ENCODE measurements at regions not wholly inside any gene's neighbourhood (a gene's known extent, or its start where the extent isn't known, plus 50 kb on each side); places are given as distances from the start of the nearest gene placed in this dataset.

DNA sequence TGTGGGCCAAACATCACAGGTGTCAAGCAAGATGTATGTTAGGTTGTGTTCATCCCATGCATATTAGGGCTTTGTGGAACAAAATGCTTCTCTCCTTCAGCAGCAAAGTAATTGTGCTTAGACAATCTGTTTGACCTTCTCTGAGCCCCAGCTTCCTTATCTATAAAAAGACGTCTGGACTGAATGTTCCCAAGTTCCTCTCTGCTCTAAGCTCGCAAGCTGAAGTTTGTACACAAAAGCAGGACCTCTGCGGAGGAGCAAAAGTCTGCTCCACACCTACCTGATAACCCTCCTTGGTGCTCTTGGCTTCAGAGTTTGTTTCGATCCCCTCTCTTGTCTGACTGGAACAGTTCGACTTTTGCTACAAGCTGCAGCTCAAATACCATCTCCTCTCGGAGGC, 95.7 kb upstream of the UBL3 start:
- WGBS, 2 donors (ENCODE audit: extremely low coverage in 2 of 2, insufficient read length in 2 of 2, insufficient replicate concordance in 1 of 2), result no CpG with 5 or more reads among the region's 6 CpGs
- peaks cover 0 to 10% (median 0%) of the 10 kb centered on the region in 3 experiments for H3K27me3 ChIP-seq (ENCODE audit: control insufficient read depth in 3 of 3, insufficient read depth in 3 of 3, low read depth in 1 of 3, low read length in 3 of 3)
- H2BK120ac ChIP-seq (ENCODE audit: low read depth, low read length), result no peak overlapping the region
- H3K14ac ChIP-seq (ENCODE audit: low read length), result no peak overlapping the region
- no peak overlapping the region for H3K4me2 ChIP-seq (ENCODE audit: insufficient read depth, low read length, poor library complexity, severe bottlenecking)
- H3K36me3 ChIP-seq (replicated peaks in 1 of 2; ENCODE audit: control insufficient read depth in 2 of 2, insufficient read depth in 2 of 2, low read length in 2 of 2), result no peaks in the 10 kb centered on the region
- H2BK5ac ChIP-seq (ENCODE audit: low read length), result no peak overlapping the region
- H3K4me3 ChIP-seq (ENCODE audit: low read length in 2 of 2), result no peak overlapping the region
- no peak overlapping the region for H3K27ac ChIP-seq (replicated peaks; ENCODE audit: low read length)
- no peak overlapping the region for H2AK5ac ChIP-seq (ENCODE audit: low read depth, low read length)
- H3K79me1 ChIP-seq (ENCODE audit: low read depth, low read length), result no peaks in the 10 kb centered on the region
- H3K4ac ChIP-seq (ENCODE audit: low read length), result no peak overlapping the region
- H2BK15ac ChIP-seq (ENCODE audit: low read length), result no peak overlapping the region
- no peak overlapping the region for H3K23ac ChIP-seq (ENCODE audit: low read depth, low read length, poor library complexity)
- no peak for DNase-seq (ENCODE audit: low spot score)
- no peak overlapping the region for H4K8ac ChIP-seq (ENCODE audit: low read depth, low read length)
- no peaks in the 10 kb centered on the region for H3K4me1 ChIP-seq (ENCODE audit: control insufficient read depth in 2 of 2, insufficient read depth in 1 of 2, low read depth in 1 of 2, low read length in 2 of 2)
- no peak overlapping the region for H2AFZ ChIP-seq (ENCODE audit: low read length)
- no peak overlapping the region for H3K9ac ChIP-seq (ENCODE audit: low read depth, low read length, poor library complexity)
- no peak overlapping the region for H2BK12ac ChIP-seq (ENCODE audit: low read length)
- H4K91ac ChIP-seq (ENCODE audit: low read depth, low read length, poor library complexity), result no peak overlapping the region
- no peak overlapping the region for H3K18ac ChIP-seq (ENCODE audit: low read length)
- H3K9me3 ChIP-seq (replicated peaks in 1 of 2; ENCODE audit: control insufficient read depth in 2 of 2, insufficient read depth in 1 of 2, low read depth in 1 of 2, low read length in 2 of 2), result no peaks in the 10 kb centered on the region

GRCh38 chr13:29943686-29944085, 93.3 kb upstream of the UBL3 start:
- no peak overlapping the region for H3K27ac ChIP-seq (replicated peaks; ENCODE audit: low read length)

DNA sequence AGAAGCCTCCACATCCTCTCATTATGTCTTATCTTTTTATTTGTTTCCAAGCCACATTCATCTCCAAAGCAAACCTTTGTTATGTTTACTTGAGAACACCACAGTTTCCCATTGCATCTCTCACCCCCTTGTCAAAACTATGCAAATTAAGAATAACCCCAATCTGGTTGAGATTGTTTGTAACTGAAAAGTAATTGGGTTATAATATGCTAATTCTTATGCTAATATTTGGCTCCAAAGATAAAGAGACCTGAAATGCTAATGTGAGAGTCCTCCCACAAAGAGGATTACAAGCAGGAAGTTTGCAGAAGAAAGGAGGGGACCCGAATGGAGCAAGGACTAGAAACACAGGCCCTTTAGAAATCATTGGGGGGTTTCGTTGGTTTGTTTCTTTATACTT, 92.9 kb upstream of the UBL3 start:
- Histone ChIP-seq H3K4ac (ENCODE audit: low read length) (no peak overlapping the region), H4K8ac (ENCODE audit: low read depth, low read length) (no peak overlapping the region), H3K14ac (ENCODE audit: low read length) (no peak overlapping the region), H3K18ac (ENCODE audit: low read length) (no peak overlapping the region), H3K4me2 (ENCODE audit: insufficient read depth, low read length, poor library complexity, severe bottlenecking) (no peak overlapping the region), H3K27ac (replicated peaks; ENCODE audit: low read length) (no peak overlapping the region), H3K4me1 (ENCODE audit: control insufficient read depth in 2 of 2, insufficient read depth in 1 of 2, low read depth in 1 of 2, low read length in 2 of 2) (no peaks in the 10 kb centered on the region), H3K27me3 (ENCODE audit: control insufficient read depth in 3 of 3, insufficient read depth in 3 of 3, low read depth in 1 of 3, low read length in 3 of 3) (peaks cover 0 to 5% (median 0%) of the 10 kb centered on the region in 3 experiments), H4K91ac (ENCODE audit: low read depth, low read length, poor library complexity) (no peak overlapping the region), H3K9ac (ENCODE audit: low read depth, low read length, poor library complexity) (no peak overlapping the region), H3K9me3 (replicated peaks in 1 of 2; ENCODE audit: control insufficient read depth in 2 of 2, insufficient read depth in 1 of 2, low read depth in 1 of 2, low read length in 2 of 2) (no peaks in the 10 kb centered on the region), H2BK12ac (ENCODE audit: low read length) (no peak overlapping the region), H3K36me3 (replicated peaks in 1 of 2; ENCODE audit: control insufficient read depth in 2 of 2, insufficient read depth in 2 of 2, low read length in 2 of 2) (no peaks in the 10 kb centered on the region), H2BK120ac (ENCODE audit: low read depth, low read length) (no peak overlapping the region), H3K4me3 (ENCODE audit: low read length in 2 of 2) (no peak overlapping the region), H3K79me1 (ENCODE audit: low read depth, low read length) (no peaks in the 10 kb centered on the region), H2BK15ac (ENCODE audit: low read length) (no peak overlapping the region), H2BK5ac (ENCODE audit: low read length) (no peak overlapping the region), H2AK5ac (ENCODE audit: low read depth, low read length) (no peak overlapping the region), H2AFZ (ENCODE audit: low read length) (no peak overlapping the region), H3K23ac (ENCODE audit: low read depth, low read length, poor library complexity) (no peak overlapping the region)
- DNase-seq (ENCODE audit: low spot score), result no peak
- WGBS, 2 donors (ENCODE audit: extremely low coverage in 2 of 2, insufficient read length in 2 of 2, insufficient replicate concordance in 1 of 2), result no CpG with 5 or more reads among the region's 2 CpGs

More at GRCh38 chr13:29943686-29944085, 93.3 kb upstream of the UBL3 start:
- H3K27me3 ChIP-seq (ENCODE audit: control insufficient read depth in 3 of 3, insufficient read depth in 3 of 3, low read depth in 1 of 3, low read length in 3 of 3), result peaks cover 0 to 5% (median 0%) of the 10 kb centered on the region in 3 experiments
- no peak overlapping the region for H4K91ac ChIP-seq (ENCODE audit: low read depth, low read length, poor library complexity)
- no peaks in the 10 kb centered on the region for H3K79me1 ChIP-seq (ENCODE audit: low read depth, low read length)
- H3K14ac ChIP-seq (ENCODE audit: low read length), result no peak overlapping the region
- H2AK5ac ChIP-seq (ENCODE audit: low read depth, low read length), result no peak overlapping the region
- no peaks in the 10 kb centered on the region for H3K36me3 ChIP-seq (replicated peaks in 1 of 2; ENCODE audit: control insufficient read depth in 2 of 2, insufficient read depth in 2 of 2, low read length in 2 of 2)
- no peak overlapping the region for H2BK120ac ChIP-seq (ENCODE audit: low read depth, low read length)
- no peak overlapping the region for H3K18ac ChIP-seq (ENCODE audit: low read length)
- DNase-seq (ENCODE audit: low spot score), result no peak
- no peak overlapping the region for H3K4me2 ChIP-seq (ENCODE audit: insufficient read depth, low read length, poor library complexity, severe bottlenecking)
- no peak overlapping the region for H3K23ac ChIP-seq (ENCODE audit: low read depth, low read length, poor library complexity)
- H3K9me3 ChIP-seq (replicated peaks in 1 of 2; ENCODE audit: control insufficient read depth in 2 of 2, insufficient read depth in 1 of 2, low read depth in 1 of 2, low read length in 2 of 2), result no peaks in the 10 kb centered on the region
- no peak overlapping the region for H4K8ac ChIP-seq (ENCODE audit: low read depth, low read length)
- H3K4ac ChIP-seq (ENCODE audit: low read length), result no peak overlapping the region
- H3K4me3 ChIP-seq (ENCODE audit: low read length in 2 of 2), result no peak overlapping the region
- WGBS, 2 donors (ENCODE audit: extremely low coverage in 2 of 2, insufficient read length in 2 of 2, insufficient replicate concordance in 1 of 2), result no CpG with 5 or more reads among the region's 8 CpGs
- H2BK5ac ChIP-seq (ENCODE audit: low read length), result no peak overlapping the region
- H3K9ac ChIP-seq (ENCODE audit: low read depth, low read length, poor library complexity), result no peak overlapping the region
- H2BK12ac ChIP-seq (ENCODE audit: low read length), result no peak overlapping the region
- no peak overlapping the region for H2AFZ ChIP-seq (ENCODE audit: low read length)
- no peaks in the 10 kb centered on the region for H3K4me1 ChIP-seq (ENCODE audit: control insufficient read depth in 2 of 2, insufficient read depth in 1 of 2, low read depth in 1 of 2, low read length in 2 of 2)
- no peak overlapping the region for H2BK15ac ChIP-seq (ENCODE audit: low read length)

DNA sequence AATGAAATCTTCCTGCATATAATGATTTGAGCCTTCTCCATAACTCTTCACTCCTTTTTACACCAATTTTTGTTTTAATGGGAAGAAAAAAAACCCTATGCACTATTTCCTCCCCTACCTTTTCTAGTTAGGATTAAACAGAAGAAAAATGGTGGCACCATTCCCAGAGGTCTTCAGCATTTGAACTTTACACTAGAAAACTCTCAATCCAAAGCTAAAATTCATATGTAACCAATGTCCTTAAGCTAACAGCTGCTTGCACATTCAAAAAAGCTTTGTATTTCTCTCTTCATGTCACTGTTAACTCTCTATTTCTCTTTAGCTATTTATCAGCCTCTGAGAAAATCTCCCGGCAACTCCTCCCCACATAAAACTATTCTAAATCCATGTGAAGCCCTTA, 90.3 kb upstream of the UBL3 start:
- H4K8ac ChIP-seq (ENCODE audit: low read depth, low read length), result no peak overlapping the region
- H3K18ac ChIP-seq (ENCODE audit: low read length), result no peak overlapping the region
- no peak overlapping the region for H2AFZ ChIP-seq (ENCODE audit: low read length)
- H3K4me3 ChIP-seq (ENCODE audit: low read length in 2 of 2), result no peak overlapping the region
- no peaks in the 10 kb centered on the region for H3K79me1 ChIP-seq (ENCODE audit: low read depth, low read length)
- H3K23ac ChIP-seq (ENCODE audit: low read depth, low read length, poor library complexity), result no peak overlapping the region
- no peak overlapping the region for H3K27ac ChIP-seq (replicated peaks; ENCODE audit: low read length)
- no CpG with 5 or more reads among the region's 1 CpG for WGBS, 2 donors (ENCODE audit: extremely low coverage in 2 of 2, insufficient read length in 2 of 2, insufficient replicate concordance in 1 of 2)
- no peak overlapping the region for H2BK12ac ChIP-seq (ENCODE audit: low read length)
- no peak overlapping the region for H2BK120ac ChIP-seq (ENCODE audit: low read depth, low read length)
- peaks cover 0 to 19% (median 0%) of the 10 kb centered on the region in 3 experiments for H3K27me3 ChIP-seq (ENCODE audit: control insufficient read depth in 3 of 3, insufficient read depth in 3 of 3, low read depth in 1 of 3, low read length in 3 of 3)
- no peak for DNase-seq (ENCODE audit: low spot score)
- H3K9ac ChIP-seq (ENCODE audit: low read depth, low read length, poor library complexity), result no peak overlapping the region
- no peak overlapping the region for H4K91ac ChIP-seq (ENCODE audit: low read depth, low read length, poor library complexity)
- no peak overlapping the region for H2BK15ac ChIP-seq (ENCODE audit: low read length)
- H3K36me3 ChIP-seq (replicated peaks in 1 of 2; ENCODE audit: control insufficient read depth in 2 of 2, insufficient read depth in 2 of 2, low read length in 2 of 2), result no peaks in the 10 kb centered on the region
- no peak overlapping the region for H3K4ac ChIP-seq (ENCODE audit: low read length)
- no peak overlapping the region for H2AK5ac ChIP-seq (ENCODE audit: low read depth, low read length)
- H2BK5ac ChIP-seq (ENCODE audit: low read length), result no peak overlapping the region
- H3K4me2 ChIP-seq (ENCODE audit: insufficient read depth, low read length, poor library complexity, severe bottlenecking), result no peak overlapping the region
- peaks cover 0 to 3% of the 10 kb centered on the region in 2 donors for H3K4me1 ChIP-seq (ENCODE audit: control insufficient read depth in 2 of 2, insufficient read depth in 1 of 2, low read depth in 1 of 2, low read length in 2 of 2)
- H3K14ac ChIP-seq (ENCODE audit: low read length), result no peak overlapping the region
- H3K9me3 ChIP-seq (replicated peaks in 1 of 2; ENCODE audit: control insufficient read depth in 2 of 2, insufficient read depth in 1 of 2, low read depth in 1 of 2, low read length in 2 of 2), result no peaks in the 10 kb centered on the region
